IPS-18a (cell line): ENCODE measurements at regions not wholly inside any gene's neighbourhood (a gene's known extent, or its start where the extent isn't known, plus 50 kb on each side); places are given as distances from the start of the nearest gene placed in this dataset.
A peak's percentile ranks its signal among the peaks of the same experiment; 100 is the strongest.
"Not testable (repeated sequence)": the region's sequence is repeated elsewhere in the genome, so short reads cannot be mapped to it uniquely, and the experiment has no call there.

Experiments
- H3K27ac ChIP-seq: one replicate; pipeline ENCODE4 v1.5.1; 2013; ENCODE audit warnings: low read length
- H3K27me3 ChIP-seq: one replicate; pipeline ENCODE4 v1.6.1; 2013; ENCODE audit warnings: mild to moderate bottlenecking, low read length; ENCODE audit not compliant: control insufficient read depth, insufficient read depth
- H3K36me3 ChIP-seq: one replicate; pipeline ENCODE4 v1.6.1; 2013; ENCODE audit warnings: low read depth, low read length; ENCODE audit not compliant: control insufficient read depth
- H3K4me1 ChIP-seq: one replicate; pipeline ENCODE4 v1.6.1; 2013; ENCODE audit warnings: low read depth, low read length; ENCODE audit not compliant: control insufficient read depth
- H3K4me3 ChIP-seq: one replicate; pipeline ENCODE4 v1.5.1; 2013; ENCODE audit warnings: low read length
- H3K9ac ChIP-seq: one replicate; pipeline ENCODE4 v1.6.1; 2013; ENCODE audit warnings: mild to moderate bottlenecking, low read length, moderate library complexity
- H3K9me3 ChIP-seq: one replicate; pipeline ENCODE4 v1.6.1; 2013; ENCODE audit warnings: low read depth, low read length; ENCODE audit not compliant: control insufficient read depth

GRCh38 chr3:75329476-75330097 lies 334.5 kb upstream of the FRG2C start:
- no peaks in the 10 kb centered on the region for H3K27me3 ChIP-seq
- H3K27ac ChIP-seq = no peak overlapping the region
- H3K36me3 ChIP-seq = no peaks in the 10 kb centered on the region
- no peaks in the 10 kb centered on the region for H3K4me1 ChIP-seq
- no peaks in the 10 kb centered on the region for H3K9me3 ChIP-seq
- no peak overlapping the region for H3K4me3 ChIP-seq
- H3K9ac ChIP-seq = no peak overlapping the region

GRCh38 chr3:75330446-75330845 lies 333.7 kb upstream of the FRG2C start:
- not testable (repeated sequence) for H3K4me3 ChIP-seq, H3K27ac ChIP-seq, H3K9ac ChIP-seq

GRCh38 chr3:75332090-75332489 lies 332.0 kb upstream of the FRG2C start:
- not testable (repeated sequence) for H3K4me3 ChIP-seq, H3K36me3 ChIP-seq, H3K4me1 ChIP-seq, H3K27ac ChIP-seq, H3K9me3 ChIP-seq, H3K9ac ChIP-seq, H3K27me3 ChIP-seq

More at GRCh38 chr3:75330446-75330845, 333.7 kb upstream of the FRG2C start:
- not testable (repeated sequence) for H3K9me3 ChIP-seq, H3K27me3 ChIP-seq, H3K36me3 ChIP-seq, H3K4me1 ChIP-seq

GRCh38 chr3:75332794-75333193 lies 331.3 kb upstream of the FRG2C start:
- Histone ChIP-seq H3K9ac (no peak overlapping the region), H3K36me3 (no peaks in the 10 kb centered on the region), H3K27me3 (no peaks in the 10 kb centered on the region)

GRCh38 chr3:75334299-75334698 lies 329.8 kb upstream of the FRG2C start:
- H3K4me1 ChIP-seq = no peaks in the 10 kb centered on the region
- H3K9me3 ChIP-seq = no peaks in the 10 kb centered on the region
- no peak overlapping the region for H3K9ac ChIP-seq
- H3K27ac ChIP-seq = no peak overlapping the region
- H3K27me3 ChIP-seq = no peaks in the 10 kb centered on the region
- H3K4me3 ChIP-seq = no peak overlapping the region
- no peaks in the 10 kb centered on the region for H3K36me3 ChIP-seq

More at GRCh38 chr3:75332794-75333193, 331.3 kb upstream of the FRG2C start:
- Histone ChIP-seq H3K4me1 (no peaks in the 10 kb centered on the region), H3K9me3 (no peaks in the 10 kb centered on the region), H3K27ac (no peak overlapping the region), H3K4me3 (no peak overlapping the region)

DNA sequence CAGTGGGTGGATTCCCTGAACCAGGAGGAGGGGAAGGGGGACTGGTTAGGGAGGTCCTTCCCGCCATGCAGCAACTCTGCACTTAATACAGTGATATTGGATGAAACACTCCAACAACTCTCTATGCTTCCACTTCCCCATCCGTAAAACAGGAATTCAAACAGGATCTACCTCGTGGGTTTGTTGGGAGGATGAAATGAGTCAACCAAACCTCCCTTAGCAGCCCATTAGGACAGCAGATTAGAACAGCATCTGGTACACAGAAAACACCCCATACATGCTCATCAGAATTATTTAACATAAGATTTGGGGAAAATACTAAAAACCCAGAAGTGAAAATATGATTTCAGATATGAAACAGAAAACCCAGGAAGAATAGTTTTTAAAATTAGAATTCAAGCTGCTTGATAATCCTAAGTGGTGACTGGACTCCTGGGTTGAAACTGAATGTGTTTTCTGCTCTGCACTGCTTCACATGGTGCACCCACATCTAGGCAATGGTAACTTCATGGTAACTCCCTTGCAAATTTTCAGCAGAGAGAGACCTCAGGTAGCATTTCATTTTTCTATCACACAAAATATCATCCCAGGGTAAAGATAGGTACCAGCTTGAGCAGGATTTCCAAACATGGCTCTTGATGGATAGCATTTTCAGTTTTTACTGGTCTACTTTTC lies 326.8 kb upstream of the FRG2C start:
- Histone ChIP-seq H3K9ac (no peak overlapping the region), H3K27ac (no peak overlapping the region), H3K4me1 (no peaks in the 10 kb centered on the region), H3K27me3 (no peaks in the 10 kb centered on the region), H3K9me3 (no peaks in the 10 kb centered on the region), H3K4me3 (no peak overlapping the region), H3K36me3 (no peaks in the 10 kb centered on the region)

DNA sequence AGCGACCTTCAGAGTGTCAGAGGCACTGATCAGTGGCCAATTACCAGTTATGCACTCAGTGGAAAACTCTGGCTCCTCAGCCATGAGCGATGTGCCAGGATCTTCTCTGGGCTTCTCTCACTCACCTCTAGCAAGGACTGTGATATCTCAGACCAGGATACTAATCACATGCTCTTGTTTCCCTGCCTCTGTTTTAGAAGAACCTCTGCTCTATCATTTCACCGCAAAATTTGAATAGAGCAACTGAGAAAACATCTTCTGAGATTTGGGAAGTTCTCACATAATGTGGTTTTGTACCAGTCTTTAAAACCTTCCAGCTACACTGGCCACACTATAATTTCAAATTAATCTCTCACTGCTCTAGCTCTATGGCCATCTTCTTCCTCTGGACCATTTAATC lies 325.8 kb upstream of the FRG2C start:
- Histone ChIP-seq H3K4me3 (no peak overlapping the region), H3K27me3 (no peaks in the 10 kb centered on the region), H3K4me1 (no peaks in the 10 kb centered on the region), H3K9me3 (no peaks in the 10 kb centered on the region), H3K27ac (no peak overlapping the region), H3K9ac (no peak overlapping the region), H3K36me3 (no peaks in the 10 kb centered on the region)

GRCh38 chr3:75341324-75342067 lies 322.6 kb upstream of the FRG2C start:
- Histone ChIP-seq H3K4me3 (peak overlapping the region; percentile 15), H3K27me3 (no peaks in the 10 kb centered on the region), H3K4me1 (no peaks in the 10 kb centered on the region), H3K9ac (no peak overlapping the region), H3K36me3 (no peaks in the 10 kb centered on the region), H3K27ac (no peak overlapping the region), H3K9me3 (no peaks in the 10 kb centered on the region)

- H3K4me3 ChIP-seq = no peak overlapping the region
- no peaks in the 10 kb centered on the region for H3K4me1 ChIP-seq
- H3K9ac ChIP-seq = no peak overlapping the region
- H3K27ac ChIP-seq = no peak overlapping the region
- H3K36me3 ChIP-seq = no peaks in the 10 kb centered on the region
- no peaks in the 10 kb centered on the region for H3K27me3 ChIP-seq
- no peaks in the 10 kb centered on the region for H3K9me3 ChIP-seq
Observed at GRCh38 chr3:75342425-75342824, 321.7 kb upstream of the FRG2C start.

GRCh38 chr3:75350536-75350935 lies 313.6 kb upstream of the FRG2C start:
- H3K4me1 ChIP-seq, H3K27ac ChIP-seq, H3K36me3 ChIP-seq, H3K9me3 ChIP-seq, H3K9ac ChIP-seq, H3K27me3 ChIP-seq, H3K4me3 ChIP-seq: not testable (repeated sequence)

DNA sequence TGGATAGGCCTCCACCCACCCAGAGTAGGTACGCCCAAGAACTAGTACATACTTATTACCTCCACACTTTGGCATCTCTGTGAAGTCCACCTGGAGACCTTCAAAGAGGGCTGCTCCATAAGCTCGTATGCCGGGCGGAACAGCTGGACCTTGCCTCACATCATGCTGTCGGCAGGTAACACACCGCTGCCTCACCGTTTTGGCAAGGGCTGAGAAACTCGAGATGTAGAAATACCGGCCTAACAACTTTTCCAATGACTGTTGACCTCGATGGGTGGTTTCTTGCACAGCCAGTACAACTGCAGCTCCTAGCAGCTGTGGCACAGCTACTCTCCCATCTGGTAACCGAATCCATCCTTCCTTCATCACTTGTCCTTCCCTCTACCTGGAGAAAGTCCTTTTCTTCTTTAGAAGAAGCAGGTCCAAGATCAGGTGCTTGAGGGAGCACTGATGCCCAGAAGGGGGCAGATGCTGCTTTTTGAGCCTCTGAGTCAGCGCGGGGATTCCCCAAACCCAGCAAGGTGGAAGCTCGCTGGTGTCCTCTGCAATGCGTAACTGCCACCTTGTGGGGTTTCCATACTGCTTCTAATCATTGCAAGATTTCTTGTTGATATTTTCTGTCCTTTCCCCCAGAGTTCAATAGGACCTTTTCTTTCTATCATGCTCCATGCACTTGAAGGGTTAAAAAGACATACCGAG lies 301.9 kb upstream of the FRG2C start:
- H3K9ac ChIP-seq, H3K9me3 ChIP-seq, H3K4me1 ChIP-seq, H3K27me3 ChIP-seq, H3K4me3 ChIP-seq, H3K36me3 ChIP-seq, H3K27ac ChIP-seq: not testable (repeated sequence)
